ENCODE measurements at regions not wholly inside any gene's neighbourhood (a gene's known extent, or its start where the extent isn't known, plus 50 kb on each side); places are given as distances from the start of the nearest gene placed in this dataset.
A peak's percentile ranks its signal among the peaks of the same experiment; 100 is the strongest.

GRCh38 chr12:4134448-4135263 lies 138.9 kb upstream of the CCND2 start:
- no peak for DNase-seq (ENCODE audit: low spot score)

- no peak for DNase-seq (ENCODE audit: low spot score)
Measured at GRCh38 chr12:4133636-4134447, 139.7 kb upstream of the CCND2 start.

GRCh38 chr12:4133029-4133428 lies 140.5 kb upstream of the CCND2 start:
- DNase-seq (ENCODE audit: low spot score) = no peak

DNA sequence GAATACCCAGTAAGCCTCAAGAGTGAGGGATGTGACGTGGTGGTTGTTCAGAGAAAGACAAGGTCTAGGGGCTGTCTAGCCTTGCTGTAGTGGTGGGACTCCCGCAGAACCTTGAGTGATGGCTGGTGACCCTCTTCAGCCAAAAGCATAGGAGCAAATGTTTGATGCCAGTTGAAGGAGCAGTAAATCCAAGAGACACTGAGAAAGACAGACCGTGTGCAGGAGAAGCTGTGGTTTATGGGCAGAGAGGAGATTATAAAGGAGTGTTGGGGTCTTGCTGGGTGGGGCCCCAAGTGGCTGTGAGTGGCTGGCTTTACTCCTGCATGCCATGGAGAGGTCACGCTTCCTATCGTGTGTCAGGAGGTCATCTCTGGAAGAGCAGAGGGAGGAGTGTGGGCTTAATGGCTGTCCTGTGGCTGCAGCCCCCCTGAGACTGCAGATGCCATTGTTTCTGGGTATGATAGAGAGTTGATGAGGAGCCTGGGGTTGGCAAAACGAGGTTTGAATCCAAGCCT lies 152.0 kb upstream of the CCND2 start:
- no peak for DNase-seq (ENCODE audit: low spot score)

DNA sequence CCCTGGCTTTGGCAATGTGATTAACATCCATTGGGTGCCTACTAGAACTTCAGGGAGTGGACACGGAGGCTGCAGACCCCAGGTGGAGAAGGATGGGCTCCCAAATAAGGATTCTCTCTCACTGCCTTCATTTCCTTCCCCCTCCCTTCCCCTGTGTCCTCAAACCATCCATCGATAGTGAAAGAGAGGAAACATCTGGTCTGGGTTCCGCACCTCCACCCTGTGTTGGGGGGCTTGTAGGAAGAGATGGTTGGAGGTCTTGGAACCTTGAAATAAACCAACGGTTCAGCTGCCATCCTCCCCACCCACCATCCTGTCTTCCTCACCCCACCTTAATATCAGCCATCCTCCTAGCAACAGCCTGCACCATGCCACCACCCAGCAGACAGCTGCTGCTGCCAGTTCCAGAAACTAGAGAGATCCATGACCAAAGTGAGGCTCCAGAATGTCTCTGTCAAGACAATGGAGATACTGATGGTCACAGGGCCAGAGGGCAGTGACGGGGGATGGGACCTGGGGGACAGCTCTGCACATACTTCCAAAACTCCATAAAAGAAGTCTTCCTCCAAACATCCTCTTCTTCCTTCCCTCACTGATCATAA lies 153.1 kb upstream of the CCND2 start:
- no peak for DNase-seq (ENCODE audit: low spot score)

DNA sequence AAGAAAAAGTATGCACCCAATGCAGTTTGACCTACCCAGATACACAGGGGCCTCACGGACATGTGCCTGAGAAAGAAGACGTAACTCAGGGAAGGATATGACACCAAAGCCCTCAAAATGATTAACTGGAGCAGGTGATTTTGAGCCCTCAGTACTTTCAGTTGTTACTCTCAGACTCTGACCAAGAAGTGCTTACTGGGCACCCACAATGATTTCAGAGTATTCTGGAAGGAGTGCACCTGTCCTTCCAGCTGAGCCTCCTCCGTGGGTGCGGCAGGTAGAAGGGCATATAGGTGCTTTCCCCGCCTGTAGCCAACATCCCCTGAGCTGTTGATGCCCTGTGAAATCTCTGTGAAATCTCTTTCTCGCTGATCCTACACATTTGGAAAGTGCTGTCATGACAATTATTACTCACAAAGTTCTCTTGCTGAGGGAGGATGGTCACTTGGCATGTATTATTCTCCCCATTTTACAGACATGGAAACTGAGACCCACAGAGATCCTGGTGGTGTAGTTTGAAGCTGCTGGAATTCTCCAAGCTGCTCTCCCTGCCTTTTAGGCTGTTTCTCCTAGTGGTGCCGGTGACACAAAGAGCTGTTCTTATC lies 154.3 kb upstream of the CCND2 start:
- no peak for DNase-seq (ENCODE audit: low spot score)

GRCh38 chr12:4118601-4119156 lies 154.9 kb upstream of the CCND2 start:
- DNase-seq (ENCODE audit: low spot score) = no peak

- DNase-seq (ENCODE audit: low spot score) = no peak
Measured at GRCh38 chr12:4118017-4118510, 155.5 kb upstream of the CCND2 start.

GRCh38 chr12:4117386-4118016 lies 156.1 kb upstream of the CCND2 start:
- DNase-seq (ENCODE audit: low spot score) = no peak

DNA sequence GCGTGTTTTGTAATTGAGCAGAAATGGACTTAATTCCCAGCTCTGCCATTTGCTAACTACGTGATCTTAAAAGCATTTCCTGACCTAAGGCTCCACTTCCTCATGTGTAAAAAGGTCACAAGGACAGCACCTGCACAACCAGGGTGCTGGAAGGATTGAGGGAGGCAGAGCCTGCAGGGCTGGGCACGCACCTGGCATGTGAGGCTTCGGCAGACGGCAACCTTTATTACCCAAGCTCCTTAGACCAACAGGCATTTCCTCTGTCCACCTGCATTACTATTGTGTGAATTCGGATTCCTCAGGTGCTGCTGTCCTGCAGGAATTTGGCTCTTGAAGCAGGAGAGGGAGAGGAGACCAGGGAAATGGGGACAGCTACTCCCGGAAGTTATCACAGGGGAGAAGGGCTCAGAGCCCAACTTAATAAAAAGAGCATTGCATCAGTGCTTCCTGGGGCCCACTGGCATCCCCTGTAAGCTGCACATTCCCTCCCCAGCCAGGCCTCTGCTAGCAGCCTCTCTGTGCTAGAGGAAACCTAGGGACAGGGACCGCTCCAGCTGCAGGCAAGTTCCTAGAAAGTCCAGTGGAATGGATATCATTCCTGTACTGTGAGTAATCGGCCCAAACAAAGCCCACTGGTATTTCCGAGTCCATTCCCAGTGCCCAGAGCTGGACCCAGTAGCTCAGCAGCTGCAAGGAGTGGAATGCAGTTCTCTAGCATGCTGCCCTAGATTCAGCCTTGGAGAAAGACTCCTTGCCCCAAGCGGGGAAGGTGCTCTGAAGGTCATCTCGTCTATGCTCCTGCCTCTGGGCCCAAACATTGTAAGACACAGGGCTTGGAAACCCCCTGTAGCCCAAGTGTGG lies 157.1 kb upstream of the CCND2 start:
- no peak for DNase-seq (ENCODE audit: low spot score)

DNA sequence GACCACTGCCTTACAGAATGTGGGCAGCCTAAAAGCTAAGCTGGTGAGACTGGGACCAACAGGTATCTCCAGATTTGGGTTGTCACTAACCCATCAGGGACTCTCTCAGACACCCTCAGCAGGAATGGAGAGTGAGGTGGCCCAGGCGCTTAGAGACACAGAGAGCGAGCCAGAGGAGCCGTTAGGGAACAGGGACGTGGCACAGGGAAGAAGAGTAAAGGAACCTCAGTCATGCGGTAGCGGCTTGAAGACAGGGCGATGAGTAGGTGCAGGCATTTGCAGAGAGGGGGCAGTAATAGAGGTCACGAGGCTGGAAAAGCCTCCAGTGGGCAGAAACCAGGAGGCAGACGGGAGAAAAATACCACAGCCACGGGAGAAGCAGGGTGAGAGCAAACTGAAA lies 158.0 kb upstream of the CCND2 start:
- no peak for DNase-seq (ENCODE audit: low spot score)

GRCh38 chr12:4114986-4115385 lies 158.6 kb upstream of the CCND2 start:
- DNase-seq (ENCODE audit: low spot score) = no peak

DNA sequence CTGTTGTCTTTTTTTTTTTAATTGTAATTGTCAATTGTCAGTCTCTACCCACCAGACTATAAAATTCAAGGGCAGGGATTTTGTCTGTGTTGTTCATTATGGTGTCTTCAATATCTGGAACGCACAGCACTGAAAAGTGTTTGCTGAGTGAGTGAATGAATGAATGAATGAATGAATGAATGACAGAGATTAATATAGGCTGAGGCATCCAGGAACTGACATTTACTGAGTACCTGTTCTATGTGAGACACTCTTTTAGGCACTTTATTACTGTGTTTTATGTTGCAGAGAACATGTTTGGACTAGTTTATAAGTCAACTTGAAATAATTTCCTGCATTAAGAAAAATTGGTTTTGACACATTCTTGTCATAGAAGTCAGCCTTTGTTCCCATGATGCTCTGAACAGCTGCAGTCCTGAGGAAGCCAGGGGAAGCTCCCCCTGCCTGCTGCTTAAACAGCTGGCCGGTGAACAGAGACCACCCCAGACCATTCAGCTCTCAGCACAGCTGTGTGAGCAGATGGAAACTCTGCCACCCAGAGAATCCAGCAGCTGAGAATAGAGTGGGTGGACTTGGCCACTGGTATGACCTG lies 160.7 kb upstream of the CCND2 start:
- DNase-seq (ENCODE audit: low spot score) = no peak

GRCh38 chr12:4112290-4112689 lies 161.3 kb upstream of the CCND2 start:
- DNase-seq (ENCODE audit: low spot score) = no peak

GRCh38 chr12:4111010-4111409 lies 162.6 kb upstream of the CCND2 start:
- DNase-seq (ENCODE audit: low spot score) = no peak

DNA sequence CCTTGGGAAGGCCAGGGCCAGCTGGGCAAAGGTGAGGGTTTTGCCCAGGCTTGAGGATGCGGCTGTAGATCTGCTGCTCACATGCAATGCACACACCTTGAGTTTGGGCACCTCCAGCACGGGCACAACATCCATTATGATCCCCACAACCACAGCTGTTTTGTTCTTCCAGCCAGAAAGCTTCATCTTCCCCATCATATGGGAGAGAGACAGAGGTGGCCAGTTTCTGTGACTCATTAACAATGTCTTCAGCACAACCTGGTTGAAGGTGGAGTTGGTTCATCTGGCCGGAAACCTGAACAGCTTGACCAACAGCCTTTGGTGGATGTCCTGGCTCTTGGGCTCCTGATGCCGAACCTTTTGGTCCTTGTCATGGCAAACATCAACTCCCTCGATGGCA lies 163.7 kb upstream of the CCND2 start:
- no peak for DNase-seq (ENCODE audit: low spot score)

- no peak for DNase-seq (ENCODE audit: low spot score)
Measured at GRCh38 chr12:4108803-4109345, 164.7 kb upstream of the CCND2 start.

DNA sequence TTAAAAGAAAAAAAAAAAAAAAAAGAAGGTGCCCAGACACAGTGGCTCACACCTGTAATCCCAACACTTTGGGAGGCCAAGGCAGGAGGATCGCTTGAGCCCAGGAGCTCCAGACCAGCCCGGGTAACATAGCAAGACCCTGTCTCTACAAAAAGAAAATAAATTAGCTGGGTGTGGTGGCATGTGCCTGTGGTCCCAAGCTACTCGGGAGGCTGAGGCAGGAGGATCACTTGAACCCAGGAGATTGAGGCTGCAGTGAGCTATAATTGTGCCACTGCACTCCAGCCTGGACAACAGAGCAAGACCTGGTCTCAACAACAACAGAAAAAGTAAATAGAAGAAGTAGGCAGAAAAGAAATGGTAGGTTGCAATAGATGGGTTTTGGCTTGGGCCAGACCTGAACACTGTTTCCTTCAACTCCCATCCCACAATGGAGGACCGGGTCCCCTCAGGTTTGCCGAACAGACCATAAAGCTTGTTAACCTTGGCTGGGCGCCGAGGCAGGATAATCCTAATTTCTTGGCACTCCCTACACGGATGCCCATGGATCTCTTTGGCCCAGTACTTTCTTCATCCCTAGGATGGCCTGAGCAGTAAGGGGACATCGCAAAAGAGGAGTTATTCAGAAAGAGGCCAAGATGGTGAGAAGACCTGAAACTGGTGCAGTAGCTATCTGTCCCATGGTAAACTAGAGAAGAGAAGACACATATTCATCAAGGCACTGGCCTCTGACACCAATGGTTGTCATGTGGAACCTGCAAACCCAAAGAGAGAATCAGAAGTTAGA lies 165.5 kb upstream of the CCND2 start:
- no peak for DNase-seq (ENCODE audit: low spot score)

DNA sequence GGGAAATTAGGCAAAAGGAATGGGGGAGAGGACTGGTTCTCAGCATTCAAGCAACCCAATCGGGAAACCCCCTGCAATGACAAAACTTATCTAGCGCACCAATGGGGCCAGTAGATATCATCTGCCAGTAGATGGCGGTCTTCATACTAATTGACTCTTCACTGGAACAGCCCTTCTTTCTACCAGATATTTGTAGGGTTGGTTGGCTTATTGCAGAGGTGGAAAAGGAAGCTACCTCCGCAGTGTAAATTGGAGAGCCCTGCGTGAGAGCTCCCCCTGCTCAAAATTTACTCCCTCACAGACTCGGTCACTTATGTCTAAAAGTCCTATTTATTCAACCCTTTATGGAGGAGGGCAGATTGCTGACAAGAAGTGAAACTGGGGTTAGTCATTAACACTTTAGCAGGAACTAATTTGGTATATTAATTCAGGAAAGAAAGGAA lies 166.1 kb upstream of the CCND2 start:
- DNase-seq (ENCODE audit: low spot score) = peak; percentile 71
